Activated T-cell treated with anti-CD3 and anti-CD28 coated beads, Interleukin-2, amount 50 U/mL, for 24 hours (primary cell): ENCODE measurements at regions not wholly inside any gene's neighbourhood (a gene's known extent, or its start where the extent isn't known, plus 50 kb on each side); places are given as distances from the start of the nearest gene placed in this dataset.

Experiments used
- DNase-seq: peaks from one replicate; pipeline ENCODE4 v3.0.0-alpha.2; 2020
- H3K27ac Mint-ChIP-seq: 2 replicates; pipeline ENCODE4 v1.8.0; 2020; ENCODE audit warnings: mild to moderate bottlenecking, mixed read lengths
- H3K27me3 Mint-ChIP-seq: 2 replicates; pipeline ENCODE4 v1.8.0; 2020; ENCODE audit warnings: mixed read lengths
- H3K36me3 Mint-ChIP-seq: 2 replicates; pipeline ENCODE4 v1.8.0; 2020; ENCODE audit warnings: low read depth, mixed read lengths
- H3K4me1 Mint-ChIP-seq: 2 replicates; pipeline ENCODE4 v1.8.0; 2020; ENCODE audit warnings: low read depth, mixed read lengths
- H3K4me3 Mint-ChIP-seq: 2 replicates; pipeline ENCODE4 v1.8.0; 2020; ENCODE audit warnings: mild to moderate bottlenecking, moderate library complexity, mixed read lengths
- H3K9me3 Mint-ChIP-seq: 2 replicates; pipeline ENCODE4 v1.8.0; 2020; ENCODE audit warnings: mixed read lengths

DNA sequence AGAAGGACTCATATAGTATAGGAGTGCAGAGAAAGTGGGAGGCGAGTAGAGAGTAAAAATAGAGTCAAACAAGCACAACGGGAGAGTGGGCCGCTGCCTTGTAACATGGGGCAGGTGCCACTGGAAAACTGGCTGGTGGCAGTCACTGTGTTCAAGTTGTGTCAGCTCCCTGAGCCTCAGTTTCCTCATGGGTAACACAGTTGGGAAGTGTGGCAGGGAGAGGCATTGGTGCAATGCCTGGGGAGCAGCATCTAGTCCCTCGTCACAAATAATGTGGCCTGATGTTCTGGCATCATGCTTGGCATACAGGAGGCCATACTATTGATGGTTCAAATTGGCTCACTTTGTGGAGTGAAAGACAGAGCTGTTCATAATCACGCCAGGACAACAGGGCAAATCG lies 78.9 kb upstream of the SPON1 start:
- Mint-ChIP-seq H3K36me3 (no peaks in the 10 kb centered on the region), H3K27me3 (no peaks in the 10 kb centered on the region), H3K9me3 (peaks cover 4% of the 10 kb centered on the region), H3K4me3 (no peak overlapping the region), H3K4me1 (peaks cover 11% of the 10 kb centered on the region), H3K27ac (no peak overlapping the region)
- no peak for DNase-seq

- Mint-ChIP-seq H3K9me3 (peaks cover 4% of the 10 kb centered on the region), H3K36me3 (no peaks in the 10 kb centered on the region), H3K27me3 (no peaks in the 10 kb centered on the region), H3K4me1 (peaks cover 11% of the 10 kb centered on the region), H3K27ac (no peak overlapping the region), H3K4me3 (no peak overlapping the region)
- no peak for DNase-seq
Observed at GRCh38 chr11:13884158-13884799, 78.2 kb upstream of the SPON1 start.

DNA sequence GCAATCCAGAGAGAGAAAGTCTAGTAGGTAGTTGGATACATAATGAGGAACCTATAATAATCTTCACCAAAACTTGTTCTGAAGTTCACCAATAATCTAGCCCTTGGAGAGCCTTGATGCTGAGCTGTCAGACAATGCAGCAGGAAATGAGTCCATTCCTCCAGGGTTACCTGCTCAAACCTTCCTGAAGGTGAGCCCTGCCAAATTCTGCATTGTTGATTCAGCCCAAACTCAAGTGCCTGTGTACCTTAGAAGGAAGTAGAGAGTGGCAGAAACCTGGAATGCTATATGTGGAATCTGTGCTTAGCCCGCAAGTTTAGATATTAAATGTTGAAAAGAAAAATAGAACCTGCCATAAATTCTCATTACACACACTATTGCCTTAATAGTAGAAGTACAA lies 77.4 kb upstream of the SPON1 start:
- Mint-ChIP-seq H3K27ac (no peak overlapping the region), H3K4me3 (no peak overlapping the region), H3K36me3 (no peaks in the 10 kb centered on the region), H3K27me3 (no peaks in the 10 kb centered on the region), H3K9me3 (peaks cover 4% of the 10 kb centered on the region), H3K4me1 (peaks cover 11% of the 10 kb centered on the region)
- DNase-seq: no peak

DNA sequence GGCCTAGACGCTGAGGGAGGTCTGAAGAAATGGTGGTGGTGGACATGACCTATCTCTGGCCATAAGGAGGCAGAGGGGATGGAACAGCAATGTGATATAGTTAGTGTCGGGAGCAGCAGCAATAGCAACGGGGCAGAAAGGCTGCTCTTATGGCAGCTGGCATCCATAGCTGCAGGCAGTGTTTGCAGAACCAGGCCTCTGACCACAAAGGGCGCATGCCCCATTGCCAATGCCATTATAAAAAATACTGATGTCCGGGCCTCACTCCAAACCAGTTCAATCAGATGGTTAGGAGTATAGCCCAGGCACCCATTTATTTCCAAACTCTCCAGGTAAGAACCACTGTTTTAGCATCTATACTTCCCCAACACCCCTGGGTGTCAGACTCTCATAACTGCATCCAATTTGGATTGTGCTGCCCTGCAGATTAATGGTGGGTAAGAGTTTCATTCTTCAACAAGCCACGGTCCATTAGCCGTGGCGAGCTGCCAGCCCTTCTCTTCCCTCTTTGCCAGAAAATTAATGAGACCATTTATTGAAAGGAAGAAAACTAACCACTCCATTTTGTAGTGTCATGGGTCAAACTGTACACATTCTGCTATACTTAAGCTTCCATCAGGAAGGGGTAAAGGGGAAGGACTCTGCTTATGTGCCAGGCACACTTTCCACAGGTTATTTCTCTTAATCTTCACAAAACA lies 72.8 kb upstream of the SPON1 start:
- Mint-ChIP-seq H3K27me3 (no peaks in the 10 kb centered on the region), H3K4me3 (no peak overlapping the region), H3K36me3 (no peaks in the 10 kb centered on the region), H3K4me1 (peaks cover 7% of the 10 kb centered on the region), H3K27ac (no peak overlapping the region), H3K9me3 (peaks cover 4% of the 10 kb centered on the region)
- no peak for DNase-seq

DNA sequence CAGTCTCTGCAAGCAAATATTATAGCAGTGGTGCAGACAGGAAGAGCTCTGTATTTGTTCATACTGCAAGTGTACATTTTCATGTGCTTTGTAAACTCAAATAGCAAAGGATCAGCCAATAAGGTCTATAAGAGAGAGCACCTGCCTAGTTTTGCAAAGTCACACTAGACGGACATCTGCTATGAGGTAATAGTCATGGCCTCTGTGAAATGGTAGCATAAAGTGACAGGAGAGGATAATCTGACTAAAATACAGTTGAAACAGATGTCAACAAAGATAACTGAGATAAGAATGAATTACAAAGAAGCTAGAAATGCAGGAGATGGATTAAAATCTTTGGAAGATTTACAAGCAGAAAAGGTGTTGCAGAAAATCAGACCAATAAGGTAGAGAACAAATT lies 70.6 kb upstream of the SPON1 start:
- Mint-ChIP-seq H3K4me1 (peaks cover 6% of the 10 kb centered on the region), H3K27me3 (no peaks in the 10 kb centered on the region), H3K36me3 (no peaks in the 10 kb centered on the region), H3K27ac (no peak overlapping the region), H3K4me3 (no peak overlapping the region), H3K9me3 (peaks cover 2% of the 10 kb centered on the region)
- no peak for DNase-seq

DNA sequence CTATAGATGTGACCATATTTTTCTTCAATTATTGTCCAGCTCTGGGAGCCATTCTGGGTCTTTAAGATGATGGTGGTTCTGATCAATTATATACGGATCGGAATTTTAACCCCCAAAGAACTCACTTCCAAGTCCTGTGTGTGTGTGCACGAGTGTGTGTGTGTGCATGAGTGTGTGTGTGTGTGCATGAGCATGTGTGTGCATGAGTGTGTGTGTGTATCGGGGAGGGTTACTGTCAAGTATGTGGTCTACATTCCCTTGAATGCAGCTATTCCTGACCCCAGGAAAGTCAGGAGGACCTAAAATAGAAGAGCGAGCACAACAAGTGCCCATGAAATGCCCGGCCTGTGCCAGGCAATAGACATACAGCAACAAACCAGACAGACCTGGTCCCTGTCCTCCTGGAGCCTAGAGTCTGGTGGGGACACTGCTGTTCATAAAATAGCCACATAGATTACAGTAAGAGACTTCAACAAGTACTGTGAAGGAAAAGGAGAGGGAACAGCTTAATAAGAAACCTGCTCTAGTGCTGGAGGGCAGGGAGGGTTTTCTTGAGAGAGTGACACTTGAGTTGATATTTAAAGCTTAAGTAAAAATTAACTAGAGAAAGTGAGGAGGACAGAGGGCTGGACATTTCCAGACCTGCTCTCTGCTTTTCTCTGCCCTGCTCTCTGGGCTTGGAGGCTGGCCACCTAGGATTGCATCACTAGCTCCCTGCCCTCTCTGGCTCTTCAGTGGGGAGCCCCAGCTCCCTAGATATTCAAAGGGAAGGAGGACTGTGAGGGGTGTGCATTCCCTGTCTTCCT lies 66.1 kb upstream of the SPON1 start:
- no peaks in the 10 kb centered on the region for H3K9me3 Mint-ChIP-seq
- H3K4me1 Mint-ChIP-seq: peaks cover 6% of the 10 kb centered on the region
- no peak overlapping the region for H3K27ac Mint-ChIP-seq
- H3K27me3 Mint-ChIP-seq: no peaks in the 10 kb centered on the region
- H3K4me3 Mint-ChIP-seq: no peak overlapping the region
- DNase-seq: no peak
- no peaks in the 10 kb centered on the region for H3K36me3 Mint-ChIP-seq

GRCh38 chr11:13896981-13897353 lies 65.6 kb upstream of the SPON1 start:
- Mint-ChIP-seq H3K27ac (no peak overlapping the region), H3K4me1 (peaks cover 2% of the 10 kb centered on the region), H3K4me3 (no peak overlapping the region), H3K27me3 (no peaks in the 10 kb centered on the region), H3K9me3 (no peaks in the 10 kb centered on the region), H3K36me3 (no peaks in the 10 kb centered on the region)
- DNase-seq: no peak

DNA sequence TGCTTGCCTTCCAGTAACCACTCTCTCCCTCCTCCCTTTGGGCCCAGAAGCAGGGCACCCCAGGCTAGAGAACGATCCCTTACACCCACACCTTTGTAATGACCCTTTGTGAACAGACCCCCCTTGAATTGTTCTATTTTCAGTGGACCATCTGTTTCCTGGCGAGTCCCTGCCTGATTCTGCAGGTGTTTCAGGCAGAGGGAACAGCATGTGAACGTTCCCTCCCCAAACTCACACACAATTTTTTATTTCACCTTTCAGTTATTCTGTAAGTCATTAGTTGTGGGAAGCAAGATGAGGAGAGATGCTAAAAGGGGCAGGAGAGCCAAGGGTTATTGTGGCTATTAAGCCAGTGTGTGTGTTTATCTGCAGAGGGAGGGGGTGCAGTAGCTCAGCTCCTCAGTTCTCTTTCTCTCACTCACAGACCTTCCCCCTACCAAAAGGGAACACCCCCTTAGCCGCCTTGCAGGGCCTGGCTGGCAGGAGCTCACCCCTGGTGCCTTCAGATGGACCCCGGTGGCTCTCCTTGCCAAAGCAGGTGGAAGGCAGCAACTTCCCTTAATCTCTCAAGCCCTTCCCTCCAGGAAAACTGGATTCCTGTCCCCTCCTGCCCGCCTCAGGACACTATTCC lies 64.8 kb upstream of the SPON1 start:
- H3K4me3 Mint-ChIP-seq: no peak overlapping the region
- H3K27me3 Mint-ChIP-seq: no peaks in the 10 kb centered on the region
- no peak overlapping the region for H3K27ac Mint-ChIP-seq
- no peaks in the 10 kb centered on the region for H3K36me3 Mint-ChIP-seq
- H3K4me1 Mint-ChIP-seq: no peaks in the 10 kb centered on the region
- H3K9me3 Mint-ChIP-seq: no peaks in the 10 kb centered on the region
- no peak for DNase-seq

GRCh38 chr11:13899603-13900002 lies 62.9 kb upstream of the SPON1 start:
- Mint-ChIP-seq H3K4me1 (no peaks in the 10 kb centered on the region), H3K27ac (no peak overlapping the region), H3K4me3 (no peak overlapping the region), H3K9me3 (no peaks in the 10 kb centered on the region), H3K27me3 (no peaks in the 10 kb centered on the region), H3K36me3 (no peaks in the 10 kb centered on the region)
- DNase-seq: no peak

DNA sequence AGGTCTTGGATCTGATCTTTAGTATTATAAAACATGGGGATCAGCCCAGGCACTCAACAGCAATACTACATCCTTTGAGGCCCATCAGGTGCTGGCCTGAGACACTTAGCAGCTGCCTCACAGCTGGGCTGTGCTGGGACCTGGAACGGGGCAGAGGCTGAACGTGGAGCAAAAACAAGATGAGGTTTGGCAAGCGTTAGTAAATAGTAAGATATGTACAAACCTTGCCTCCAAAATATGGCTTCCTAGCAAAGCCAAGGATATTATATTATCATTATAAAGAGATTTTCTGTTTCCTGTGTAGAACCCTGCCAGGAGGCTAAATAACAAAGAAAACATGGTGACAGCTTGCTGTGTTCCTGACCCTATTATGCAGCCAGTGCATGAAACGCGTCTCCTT lies 60.0 kb upstream of the SPON1 start:
- H3K27me3 Mint-ChIP-seq: no peaks in the 10 kb centered on the region
- no peaks in the 10 kb centered on the region for H3K4me1 Mint-ChIP-seq
- DNase-seq: no peak
- peaks cover 8% of the 10 kb centered on the region for H3K9me3 Mint-ChIP-seq
- H3K4me3 Mint-ChIP-seq: no peak overlapping the region
- H3K27ac Mint-ChIP-seq: no peak overlapping the region
- no peaks in the 10 kb centered on the region for H3K36me3 Mint-ChIP-seq

- H3K27me3 Mint-ChIP-seq: no peaks in the 10 kb centered on the region
- H3K4me1 Mint-ChIP-seq: no peaks in the 10 kb centered on the region
- no peak overlapping the region for H3K4me3 Mint-ChIP-seq
- no peak for DNase-seq
- no peaks in the 10 kb centered on the region for H3K36me3 Mint-ChIP-seq
- H3K9me3 Mint-ChIP-seq: peaks cover 17% of the 10 kb centered on the region
- H3K27ac Mint-ChIP-seq: no peak overlapping the region
Observed at GRCh38 chr11:13905137-13905781, 57.3 kb upstream of the SPON1 start.

- Mint-ChIP-seq H3K4me3 (no peak overlapping the region), H3K9me3 (peaks cover 17% of the 10 kb centered on the region), H3K36me3 (no peaks in the 10 kb centered on the region)
Observed at GRCh38 chr11:13907678-13908077, 54.8 kb upstream of the SPON1 start.

DNA sequence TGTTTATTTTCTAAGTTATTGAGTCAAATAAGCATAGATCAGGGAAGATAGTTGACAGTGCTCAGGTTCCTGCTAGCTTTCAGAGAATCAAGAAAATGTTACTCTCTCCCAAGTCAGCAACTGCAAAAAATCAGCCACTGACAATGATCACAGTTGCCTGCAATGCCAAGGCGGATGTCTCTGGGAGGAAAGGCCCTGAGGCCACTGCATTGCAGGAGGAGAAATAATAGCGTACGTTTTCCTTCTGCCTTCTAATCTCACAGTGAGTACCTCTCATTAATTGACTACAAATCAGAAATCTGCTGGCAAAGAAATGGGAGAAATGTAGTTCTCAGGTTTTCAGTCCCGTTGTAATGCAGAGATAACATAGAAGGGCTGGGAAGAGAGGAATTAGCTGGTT lies 54.0 kb upstream of the SPON1 start:
- no peak for DNase-seq
- Mint-ChIP-seq H3K4me1 (peaks cover 1% of the 10 kb centered on the region), H3K27ac (no peak overlapping the region), H3K4me3 (no peak overlapping the region), H3K9me3 (peaks cover 17% of the 10 kb centered on the region), H3K27me3 (no peaks in the 10 kb centered on the region), H3K36me3 (no peaks in the 10 kb centered on the region)

More at GRCh38 chr11:13907678-13908077, 54.8 kb upstream of the SPON1 start:
- Mint-ChIP-seq H3K4me1 (peaks cover 1% of the 10 kb centered on the region), H3K27ac (no peak overlapping the region), H3K27me3 (no peaks in the 10 kb centered on the region)
- DNase-seq: no peak
